Heart left ventricle (tissue), 13 donors: ENCODE measurements at regions not wholly inside any gene's neighbourhood (a gene's known extent, or its start where the extent isn't known, plus 50 kb on each side); places are given as distances from the start of the nearest gene placed in this dataset.

Source experiments
- POLR2A ChIP-seq, 2 donors: fragments of 450-650 bp; IDR thresholded peaks; one replicate each; pipeline ENCODE4 v1.6.1; 2017; ENCODE audit warnings: antibody characterized with exemption in 2 of 2, mild to moderate bottlenecking in 2 of 2, moderate library complexity in 2 of 2
- TF ChIP-seq, protein P1 (sequence below), 12 donors: fragments of 200-600 bp; sonication (generic) in 4 of 12; IDR thresholded peaks; one replicate each; pipeline versions ENCODE4 v1.5.0 to v1.8.0; 2018 to 2022; ENCODE audit warnings: antibody characterized with exemption in 12 of 12, mild to moderate bottlenecking in 5 of 12
- donor health status: ischemic (EF 13 %, LVEDD 7.1; RV severe dilation, severe dysfunction).
- donor health status: DM: no; HTN: yes; CAD: no.
- donor health status: DM: no; HTN: no; CAD: no.
- donor health status: ischemic (EF 25% LVEDD 6.9; RV normal size, moderate dysfunction).
- donor health status: ischemic (EF 25% LVEDD 5.7; RV mildly dilated, moderate dysfunction).
- donor health status: ischemic (EF 35%, LVEDD 5.7; RV mildly dilated, moderate dysfunction).
- donor health status: nonischemic (EF 11% LVEDD 7.7; RV severe dilation, severe dysfunction).
- donor health status: DM: yes; HTN: yes; CAD: no.
- donor health status: PGD.
- donor health status: ischemic (EF 29% LVEDD 5.4; RV normal size, mild dysfunction).
- donor health status: nonischemic (EF 23%, LVEDD 6.1; RV moderate dilation, normal function).

DNA sequence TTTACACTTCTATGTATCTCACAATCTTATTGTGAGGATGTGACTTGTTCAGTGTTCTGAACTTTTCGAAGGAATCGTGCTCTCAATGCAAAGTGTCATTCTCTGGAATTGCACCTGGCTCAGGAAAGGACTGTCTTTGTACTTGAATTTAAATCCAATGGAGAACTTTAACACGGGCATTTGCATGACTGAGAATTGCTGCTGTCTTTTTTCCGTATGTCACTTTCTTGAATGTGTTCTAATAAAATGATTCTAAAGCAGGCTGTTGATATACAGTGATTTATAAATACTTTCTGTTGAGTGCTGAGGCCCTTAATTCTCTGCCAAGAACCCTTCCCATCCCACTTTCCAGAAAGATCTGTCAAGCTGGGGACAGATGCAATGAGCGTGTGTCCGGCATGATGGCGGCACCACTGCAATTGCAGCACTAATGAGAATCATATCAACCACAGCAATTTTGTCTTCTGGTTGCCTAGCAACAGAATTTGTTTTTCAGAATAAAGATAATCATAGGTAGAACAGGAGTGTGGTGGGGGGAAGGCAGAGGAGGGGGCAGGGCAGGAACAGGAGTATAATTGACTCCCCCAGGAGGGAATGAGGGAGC lies 210.6 kb upstream of the UMPS start:
- TF ChIP-seq, protein P1, sequence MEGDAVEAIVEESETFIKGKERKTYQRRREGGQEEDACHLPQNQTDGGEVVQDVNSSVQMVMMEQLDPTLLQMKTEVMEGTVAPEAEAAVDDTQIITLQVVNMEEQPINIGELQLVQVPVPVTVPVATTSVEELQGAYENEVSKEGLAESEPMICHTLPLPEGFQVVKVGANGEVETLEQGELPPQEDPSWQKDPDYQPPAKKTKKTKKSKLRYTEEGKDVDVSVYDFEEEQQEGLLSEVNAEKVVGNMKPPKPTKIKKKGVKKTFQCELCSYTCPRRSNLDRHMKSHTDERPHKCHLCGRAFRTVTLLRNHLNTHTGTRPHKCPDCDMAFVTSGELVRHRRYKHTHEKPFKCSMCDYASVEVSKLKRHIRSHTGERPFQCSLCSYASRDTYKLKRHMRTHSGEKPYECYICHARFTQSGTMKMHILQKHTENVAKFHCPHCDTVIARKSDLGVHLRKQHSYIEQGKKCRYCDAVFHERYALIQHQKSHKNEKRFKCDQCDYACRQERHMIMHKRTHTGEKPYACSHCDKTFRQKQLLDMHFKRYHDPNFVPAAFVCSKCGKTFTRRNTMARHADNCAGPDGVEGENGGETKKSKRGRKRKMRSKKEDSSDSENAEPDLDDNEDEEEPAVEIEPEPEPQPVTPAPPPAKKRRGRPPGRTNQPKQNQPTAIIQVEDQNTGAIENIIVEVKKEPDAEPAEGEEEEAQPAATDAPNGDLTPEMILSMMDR (IDR thresholded peaks at IDR 0.05), result no peak
- no peak for TF ChIP-seq POLR2A (IDR thresholded peaks at IDR 0.05)
